HAP-1 (cell line): ENCODE measurements at regions not wholly inside any gene's neighbourhood (a gene's known extent, or its start where the extent isn't known, plus 50 kb on each side); places are given as distances from the start of the nearest gene placed in this dataset.
"Not testable (repeated sequence)": the region's sequence is repeated elsewhere in the genome, so short reads cannot be mapped to it uniquely, and the experiment has no call there.

Source experiments
- DNase-seq, 2 experiments: peaks; one replicate each; pipeline ENCODE4 v3.0.0-alpha.2; 2016 to 2020; ENCODE audit warnings: low spot score in 2 of 2
- H3K27me3 ChIP-seq: fragments of 250-450 bp; sonication (Bioruptor Pico); 2 replicates; pipeline ENCODE4 v1.5.1; 2020; ENCODE audit warnings: low read depth, mild to moderate bottlenecking, moderate library complexity
- H3K36me3 ChIP-seq: fragments of 250-450 bp; sonication (Bioruptor Pico); replicated peaks from 2 replicates; pipeline ENCODE4 v1.5.1; 2020; ENCODE audit warnings: mild to moderate bottlenecking
- H3K4me1 ChIP-seq: fragments of 250-450 bp; sonication (Bioruptor Pico); 2 replicates; pipeline ENCODE4 v1.5.1; 2020; ENCODE audit warnings: mild to moderate bottlenecking
- H3K4me3 ChIP-seq: fragments of 250-450 bp; sonication (Bioruptor Pico); 2 replicates; pipeline ENCODE4 v1.5.1; 2020; ENCODE audit warnings: mild to moderate bottlenecking, moderate library complexity
- H3K9me3 ChIP-seq: fragments of 250-450 bp; sonication (Bioruptor Pico); 2 replicates; pipeline ENCODE4 v1.5.1; 2020; ENCODE audit warnings: mild to moderate bottlenecking, moderate library complexity
- in situ Hi-C: fragments of 300-500 bp; cut with MboI; formaldehyde crosslinking; loops from 3 replicates; pipeline ENCODE4 v1.14.3; 2020; ENCODE audit warnings: low sequenced_read_pairs, inconsistent platforms, mixed read lengths

GRCh38 chr3:98690876-98691275 is 72.3 kb upstream of the ST3GAL6 start:
- Histone ChIP-seq H3K27me3 (no peaks in the 10 kb centered on the region), H3K36me3 (no peaks in the 10 kb centered on the region), H3K4me1 (no peaks in the 10 kb centered on the region), H3K9me3 (no peaks in the 10 kb centered on the region), H3K4me3 (no peak overlapping the region)
- in situ Hi-C loops: no loop called here
- no peak for DNase-seq

GRCh38 chr3:98691897-98692296 is 71.2 kb upstream of the ST3GAL6 start:
- no peak for DNase-seq
- H3K4me3 ChIP-seq: no peak overlapping the region
- no peaks in the 10 kb centered on the region for H3K4me1 ChIP-seq
- in situ Hi-C loops: no loop called here
- no peaks in the 10 kb centered on the region for H3K9me3 ChIP-seq
- no peaks in the 10 kb centered on the region for H3K36me3 ChIP-seq
- H3K27me3 ChIP-seq: no peaks in the 10 kb centered on the region

- Histone ChIP-seq H3K27me3 (no peaks in the 10 kb centered on the region), H3K4me1 (no peaks in the 10 kb centered on the region), H3K36me3 (no peaks in the 10 kb centered on the region), H3K4me3 (no peak overlapping the region), H3K9me3 (no peaks in the 10 kb centered on the region)
- DNase-seq: no peak
- in situ Hi-C loops: no loop called here
These were observed 70.2 kb upstream of the ST3GAL6 start for GRCh38 chr3:98692787-98693473.

- in situ Hi-C loops: no loop called here
- DNase-seq: no peak
- Histone ChIP-seq H3K36me3 (no peaks in the 10 kb centered on the region), H3K27me3 (no peaks in the 10 kb centered on the region), H3K9me3 (no peaks in the 10 kb centered on the region), H3K4me3 (no peak overlapping the region), H3K4me1 (no peaks in the 10 kb centered on the region)
These were observed 67.3 kb upstream of the ST3GAL6 start for GRCh38 chr3:98695796-98696195.

- H3K36me3 ChIP-seq, H3K27me3 ChIP-seq, H3K4me3 ChIP-seq, in situ Hi-C loops, DNase-seq, H3K9me3 ChIP-seq, H3K4me1 ChIP-seq: not testable (repeated sequence)
These were observed 66.8 kb upstream of the ST3GAL6 start for GRCh38 chr3:98696296-98696695.

- Histone ChIP-seq H3K27me3 (no peaks in the 10 kb centered on the region), H3K36me3 (no peaks in the 10 kb centered on the region), H3K9me3 (no peaks in the 10 kb centered on the region), H3K4me1 (no peaks in the 10 kb centered on the region), H3K4me3 (no peak overlapping the region)
- in situ Hi-C loops: no loop called here
- no peak for DNase-seq
These were observed 65.9 kb upstream of the ST3GAL6 start for GRCh38 chr3:98697225-98697624.

GRCh38 chr3:98699132-98699531 is 64.0 kb upstream of the ST3GAL6 start:
- H3K36me3 ChIP-seq: no peaks in the 10 kb centered on the region
- no peaks in the 10 kb centered on the region for H3K4me1 ChIP-seq
- H3K4me3 ChIP-seq: no peak overlapping the region
- in situ Hi-C loops: no loop called here
- DNase-seq: no peak
- no peaks in the 10 kb centered on the region for H3K9me3 ChIP-seq
- H3K27me3 ChIP-seq: no peaks in the 10 kb centered on the region

- H3K27me3 ChIP-seq: no peaks in the 10 kb centered on the region
- H3K4me3 ChIP-seq: no peak overlapping the region
- no peaks in the 10 kb centered on the region for H3K36me3 ChIP-seq
- DNase-seq: no peak
- H3K9me3 ChIP-seq: no peaks in the 10 kb centered on the region
- in situ Hi-C loops: no loop called here
- H3K4me1 ChIP-seq: no peaks in the 10 kb centered on the region
These were observed 62.0 kb upstream of the ST3GAL6 start for GRCh38 chr3:98701071-98701675.

GRCh38 chr3:98702166-98702565 is 61.0 kb upstream of the ST3GAL6 start:
- in situ Hi-C loops: no loop called here
- no peaks in the 10 kb centered on the region for H3K36me3 ChIP-seq
- no peak for DNase-seq
- no peak overlapping the region for H3K4me3 ChIP-seq
- H3K4me1 ChIP-seq: no peaks in the 10 kb centered on the region
- H3K9me3 ChIP-seq: no peaks in the 10 kb centered on the region
- H3K27me3 ChIP-seq: no peaks in the 10 kb centered on the region

- no peak for DNase-seq
- Histone ChIP-seq H3K4me1 (no peaks in the 10 kb centered on the region), H3K4me3 (no peak overlapping the region), H3K36me3 (no peaks in the 10 kb centered on the region), H3K9me3 (no peaks in the 10 kb centered on the region), H3K27me3 (no peaks in the 10 kb centered on the region)
- in situ Hi-C loops: no loop called here
These were observed 57.9 kb upstream of the ST3GAL6 start for GRCh38 chr3:98705212-98705611.

GRCh38 chr3:98705694-98706093 is 57.4 kb upstream of the ST3GAL6 start:
- Histone ChIP-seq H3K36me3 (no peaks in the 10 kb centered on the region), H3K9me3 (no peaks in the 10 kb centered on the region), H3K27me3 (no peaks in the 10 kb centered on the region), H3K4me1 (no peaks in the 10 kb centered on the region), H3K4me3 (no peak overlapping the region)
- in situ Hi-C loops: no loop called here
- no peak for DNase-seq

GRCh38 chr3:98708681-98709080 is 54.5 kb upstream of the ST3GAL6 start:
- H3K4me3 ChIP-seq, DNase-seq, H3K9me3 ChIP-seq, H3K4me1 ChIP-seq, H3K27me3 ChIP-seq, in situ Hi-C loops, H3K36me3 ChIP-seq: not testable (repeated sequence)

- Histone ChIP-seq H3K9me3 (no peaks in the 10 kb centered on the region), H3K36me3 (no peaks in the 10 kb centered on the region), H3K4me3 (no peak overlapping the region), H3K27me3 (no peaks in the 10 kb centered on the region), H3K4me1 (no peaks in the 10 kb centered on the region)
- no peak for DNase-seq
- in situ Hi-C loops: no loop called here
These were observed 53.7 kb upstream of the ST3GAL6 start for GRCh38 chr3:98709441-98709840.

GRCh38 chr3:98710067-98710659 is 53.0 kb upstream of the ST3GAL6 start:
- H3K9me3 ChIP-seq: no peaks in the 10 kb centered on the region
- H3K4me3 ChIP-seq: no peak overlapping the region
- no peaks in the 10 kb centered on the region for H3K4me1 ChIP-seq
- no peaks in the 10 kb centered on the region for H3K27me3 ChIP-seq
- in situ Hi-C loops: no loop called here
- H3K36me3 ChIP-seq: no peaks in the 10 kb centered on the region
- DNase-seq: no peak
